D721Med (cell line): ENCODE measurements at regions not wholly inside any gene's neighbourhood (a gene's known extent, or its start where the extent isn't known, plus 50 kb on each side); places are given as distances from the start of the nearest gene placed in this dataset.

Experiments
- DNase-seq: peaks from one replicate; pipeline ENCODE4 v3.0.0; 2011; ENCODE audit warnings: low spot score; ENCODE audit not compliant: insufficient read length
- FAIRE-seq: peaks from 2 replicates; lab custom pipeline; 2011; peaks lifted over from hg19 to GRCh38; lab: Jason Lieb, UNC
- CTCF ChIP-seq: IDR thresholded peaks from 2 replicates; pipeline ENCODE4 v1.5.1; 2012; ENCODE audit warnings: mild to moderate bottlenecking, control low read depth; ENCODE audit not compliant: insufficient read depth; ENCODE audit errors: missing control alignments

- DNase-seq (no peak), FAIRE-seq (no peak)
- no peak for TF ChIP-seq CTCF
These were observed 743.1 kb upstream of the B3GALT2 start for GRCh38 chr1:193929374-193930033.

- DNase-seq (no peak), FAIRE-seq (no peak)
- TF ChIP-seq CTCF: no peak
These were observed 741.1 kb upstream of the B3GALT2 start for GRCh38 chr1:193927550-193927949.

GRCh38 chr1:193926956-193927355 is 740.5 kb upstream of the B3GALT2 start:
- no peak for DNase-seq
- FAIRE-seq: no peak
- TF ChIP-seq CTCF: no peak

- TF ChIP-seq CTCF: no peak
- no peak for FAIRE-seq
- DNase-seq: no peak
These were observed 733.4 kb upstream of the B3GALT2 start for GRCh38 chr1:193919827-193920226.

GRCh38 chr1:193916452-193916851 is 730.0 kb upstream of the B3GALT2 start:
- no peak for FAIRE-seq
- TF ChIP-seq CTCF: no peak
- no peak for DNase-seq

GRCh38 chr1:193914871-193915270 is 728.5 kb upstream of the B3GALT2 start:
- no peak for DNase-seq
- no peak for FAIRE-seq
- no peak for TF ChIP-seq CTCF

- no peak for DNase-seq
- no peak for FAIRE-seq
- TF ChIP-seq CTCF: no peak
These were observed 723.1 kb upstream of the B3GALT2 start for GRCh38 chr1:193909406-193910082.
